Common myeloid progenitor, CD34-positive (primary cell): ENCODE measurements at regions not wholly inside any gene's neighbourhood (a gene's known extent, or its start where the extent isn't known, plus 50 kb on each side); places are given as distances from the start of the nearest gene placed in this dataset.

Source experiments
- CTCF ChIA-PET: fragments of 350-600 bp; sonication (Branson Sonifier 250); formaldehyde crosslinking; loops from one replicate; lab custom pipeline; 2021; ENCODE audit warnings: antibody characterized with exemption; lab: Charles Lee
- POLR2A ChIA-PET: fragments of 350-600 bp; sonication (Branson Sonifier 250); formaldehyde crosslinking; loops from one replicate; lab custom pipeline; 2021; ENCODE audit warnings: antibody characterized with exemption; lab: Charles Lee
- DNase-seq, 3 donors: peaks; one replicate each; pipeline versions ENCODE4 v3.0.0 to v3.0.0-alpha.2; 2013
- H3K27ac ChIP-seq, 2 experiments: 1 replicate in 1 of 2; 2 replicates in 1 of 2; pipeline ENCODE4 v1.7.0; 2013; ENCODE audit warnings: inconsistent platforms in 2 of 2, low read length in 2 of 2, mild to moderate bottlenecking in 2 of 2, low read depth in 1 of 2, moderate library complexity in 1 of 2; ENCODE audit not compliant: severe bottlenecking in 2 of 2, insufficient read depth in 1 of 2, poor library complexity in 1 of 2
- H3K27me3 ChIP-seq, 5 experiments: replicated peaks in 2 of 5; 1 replicate in 3 of 5; 2 replicates in 2 of 5; pipeline versions ENCODE4 v1.6.1 to v1.7.0; 2013; ENCODE audit warnings: low read length in 4 of 5, mild to moderate bottlenecking in 2 of 5, moderate library complexity in 2 of 5, inconsistent platforms in 1 of 5; ENCODE audit not compliant: insufficient read depth in 5 of 5, control insufficient read depth in 4 of 5
- H3K36me3 ChIP-seq, 4 experiments: 1 replicate in 2 of 4; 2 replicates in 2 of 4; pipeline versions ENCODE4 v1.6.1 to v1.7.0; 2013; ENCODE audit warnings: low read length in 3 of 4, control low read depth in 1 of 4, mild to moderate bottlenecking in 1 of 4; ENCODE audit not compliant: control insufficient read depth in 4 of 4, insufficient read depth in 4 of 4
- H3K4me1 ChIP-seq, 4 experiments: 1 replicate in 3 of 4; 2 replicates in 1 of 4; pipeline versions ENCODE4 v1.6.1 to v1.7.1; 2013; ENCODE audit warnings: low read length in 3 of 4, mild to moderate bottlenecking in 3 of 4, control low read depth in 1 of 4, inconsistent platforms in 1 of 4, moderate library complexity in 1 of 4; ENCODE audit not compliant: control insufficient read depth in 4 of 4, insufficient read depth in 4 of 4; ENCODE audit errors: control extremely low read depth in 1 of 4
- H3K4me3 ChIP-seq, 7 experiments: 1 replicate in 4 of 7; 2 replicates in 3 of 7; pipeline versions ENCODE4 v1.5.1 to v1.7.0; 2013; ENCODE audit warnings: mild to moderate bottlenecking in 7 of 7, low read length in 6 of 7, moderate library complexity in 6 of 7, inconsistent platforms in 2 of 7, low read depth in 2 of 7, control low read depth in 1 of 7; ENCODE audit not compliant: insufficient read depth in 4 of 7, control insufficient read depth in 1 of 7; ENCODE audit errors: extremely low read depth in 1 of 7
- H3K9me3 ChIP-seq, 5 experiments: 1 replicate in 4 of 5; 2 replicates in 1 of 5; pipeline versions ENCODE4 v1.6.1 to v1.7.1; 2013; ENCODE audit warnings: low read length in 4 of 5, mild to moderate bottlenecking in 2 of 5, inconsistent platforms in 1 of 5, low read depth in 1 of 5, moderate library complexity in 1 of 5; ENCODE audit not compliant: control insufficient read depth in 4 of 5, insufficient read depth in 2 of 5; ENCODE audit errors: control extremely low read depth in 1 of 5
- WGBS: methylation state at CpG from one replicate; pipeline ENCODE4 v1.1.5; 2013; ENCODE audit not compliant: insufficient coverage; 5-methylcytosine and 5-hydroxymethylcytosine counted together

GRCh38 chr2:63772061-63772460 lies 69.6 kb upstream of the UGP2 start:
- Histone ChIP-seq H3K4me1 (no peaks in the 10 kb centered on the region), H3K36me3 (no peaks in the 10 kb centered on the region), H3K27me3 (no peaks in the 10 kb centered on the region), H3K9me3 (peaks cover 0 to 7% (median 0%) of the 10 kb centered on the region in 5 experiments), H3K27ac (no peak overlapping the region), H3K4me3 (no peak overlapping the region)
- POLR2A ChIA-PET: no interaction called here
- WGBS: 90% methylated on average over 2 of the region's 3 CpGs
- DNase-seq: no peak
- CTCF ChIA-PET: no interaction called here

GRCh38 chr2:63775191-63775590 lies 66.5 kb upstream of the UGP2 start:
- ChIA-PET POLR2A (no interaction called here), CTCF (no interaction called here)
- Histone ChIP-seq H3K4me3 (no peak overlapping the region), H3K27ac (no peak overlapping the region), H3K27me3 (no peaks in the 10 kb centered on the region), H3K9me3 (no peaks in the 10 kb centered on the region), H3K36me3 (no peaks in the 10 kb centered on the region), H3K4me1 (no peaks in the 10 kb centered on the region)
- no CpG with 5 or more reads among the region's 1 CpG for WGBS
- no peak for DNase-seq

- Histone ChIP-seq H3K4me3 (no peak overlapping the region), H3K4me1 (no peaks in the 10 kb centered on the region), H3K36me3 (no peaks in the 10 kb centered on the region), H3K27ac (no peak overlapping the region), H3K9me3 (no peaks in the 10 kb centered on the region), H3K27me3 (no peaks in the 10 kb centered on the region)
- WGBS: 80% methylated on average over 1 of the region's 2 CpGs
- ChIA-PET POLR2A (no interaction called here), CTCF (interaction anchor here (1.3 kb wide), 1 partner anchor 13 kb away, joined by 3 read pairs; no protein-coding TSS in a partner anchor)
- no peak for DNase-seq
These were observed 65.3 kb upstream of the UGP2 start for GRCh38 chr2:63776382-63776781.

- no peaks in the 10 kb centered on the region for H3K9me3 ChIP-seq
- H3K27ac ChIP-seq: no peak overlapping the region
- H3K4me3 ChIP-seq: no peak overlapping the region
- H3K4me1 ChIP-seq: no peaks in the 10 kb centered on the region
- ChIA-PET CTCF (no interaction called here), POLR2A (no interaction called here)
- no peak for DNase-seq
- H3K36me3 ChIP-seq: no peaks in the 10 kb centered on the region
- no peaks in the 10 kb centered on the region for H3K27me3 ChIP-seq
These were observed 63.9 kb upstream of the UGP2 start for GRCh38 chr2:63777816-63778215.

- no peak for DNase-seq
- ChIA-PET POLR2A (no interaction called here), CTCF (no interaction called here)
- Histone ChIP-seq H3K9me3 (no peaks in the 10 kb centered on the region), H3K4me1 (no peaks in the 10 kb centered on the region), H3K36me3 (no peaks in the 10 kb centered on the region), H3K27me3 (no peaks in the 10 kb centered on the region), H3K4me3 (no peak overlapping the region), H3K27ac (no peak overlapping the region)
- no CpG with 5 or more reads among the region's 2 CpGs for WGBS
These were observed 63.3 kb upstream of the UGP2 start for GRCh38 chr2:63778391-63778790.

- ChIA-PET POLR2A (no interaction called here), CTCF (no interaction called here)
- Histone ChIP-seq H3K4me1 (no peaks in the 10 kb centered on the region), H3K27ac (no peak overlapping the region), H3K4me3 (no peak overlapping the region), H3K27me3 (no peaks in the 10 kb centered on the region), H3K9me3 (no peaks in the 10 kb centered on the region), H3K36me3 (no peaks in the 10 kb centered on the region)
- 90% methylated on average over 2 of the region's 3 CpGs for WGBS
- DNase-seq: no peak
These were observed 61.1 kb upstream of the UGP2 start for GRCh38 chr2:63780518-63781155.

- Histone ChIP-seq H3K27me3 (no peaks in the 10 kb centered on the region), H3K27ac (no peak overlapping the region), H3K4me3 (no peak overlapping the region), H3K9me3 (no peaks in the 10 kb centered on the region), H3K36me3 (no peaks in the 10 kb centered on the region), H3K4me1 (no peaks in the 10 kb centered on the region)
- DNase-seq: no peak
- ChIA-PET CTCF (no interaction called here), POLR2A (interaction anchor here (0.6 kb wide), 1 partner anchor 56 kb away, joined by 3 read pairs; no protein-coding TSS in a partner anchor)
These were observed 57.2 kb upstream of the UGP2 start for GRCh38 chr2:63784461-63784860.
